A673 (cell line): ENCODE measurements at regions not wholly inside any gene's neighbourhood (a gene's known extent, or its start where the extent isn't known, plus 50 kb on each side); places are given as distances from the start of the nearest gene placed in this dataset.

ENCODE experiments used
- EZH2 ChIP-seq: fragments of 200-600 bp; sonication (generic); IDR thresholded peaks from 2 replicates; pipeline ENCODE4 v1.6.1; 2017; ENCODE audit warnings: borderline replicate concordance, low read depth, mild to moderate bottlenecking, mixed read lengths, antibody characterized with exemption, low read length; ENCODE audit not compliant: poor library complexity, severe bottlenecking
- TF ChIP-seq, protein P1 (sequence below): fragments of 300-800, 200-600 bp; sonication (generic); conservative IDR thresholded peaks from 2 replicates; pipeline ENCODE4 v1.5.1; 2017; ENCODE audit warnings: low read depth, mild to moderate bottlenecking, antibody characterized with exemption, low read length, moderate library complexity, mixed read lengths

DNA sequence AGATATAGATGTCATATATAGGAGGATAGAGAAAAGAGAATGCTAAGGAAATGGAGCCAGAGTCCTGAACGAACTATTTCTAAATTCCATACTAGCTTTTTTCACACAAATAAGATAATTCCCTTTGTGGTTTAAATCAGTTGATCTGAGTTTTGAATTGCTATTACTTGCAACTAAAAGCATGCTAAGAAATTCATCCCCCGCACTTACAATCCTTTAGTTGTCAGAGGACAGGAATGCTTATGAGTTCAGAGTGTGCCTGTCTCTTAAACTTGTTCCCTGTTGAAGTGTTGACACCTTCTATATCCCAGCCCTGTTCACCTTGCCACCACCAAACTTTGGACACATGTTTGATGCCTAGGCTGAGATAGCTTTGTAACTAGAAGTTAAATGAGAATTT lies 406.2 kb downstream of the METTL15 start:
- no peak for TF ChIP-seq EZH2
- TF ChIP-seq, protein P1, sequence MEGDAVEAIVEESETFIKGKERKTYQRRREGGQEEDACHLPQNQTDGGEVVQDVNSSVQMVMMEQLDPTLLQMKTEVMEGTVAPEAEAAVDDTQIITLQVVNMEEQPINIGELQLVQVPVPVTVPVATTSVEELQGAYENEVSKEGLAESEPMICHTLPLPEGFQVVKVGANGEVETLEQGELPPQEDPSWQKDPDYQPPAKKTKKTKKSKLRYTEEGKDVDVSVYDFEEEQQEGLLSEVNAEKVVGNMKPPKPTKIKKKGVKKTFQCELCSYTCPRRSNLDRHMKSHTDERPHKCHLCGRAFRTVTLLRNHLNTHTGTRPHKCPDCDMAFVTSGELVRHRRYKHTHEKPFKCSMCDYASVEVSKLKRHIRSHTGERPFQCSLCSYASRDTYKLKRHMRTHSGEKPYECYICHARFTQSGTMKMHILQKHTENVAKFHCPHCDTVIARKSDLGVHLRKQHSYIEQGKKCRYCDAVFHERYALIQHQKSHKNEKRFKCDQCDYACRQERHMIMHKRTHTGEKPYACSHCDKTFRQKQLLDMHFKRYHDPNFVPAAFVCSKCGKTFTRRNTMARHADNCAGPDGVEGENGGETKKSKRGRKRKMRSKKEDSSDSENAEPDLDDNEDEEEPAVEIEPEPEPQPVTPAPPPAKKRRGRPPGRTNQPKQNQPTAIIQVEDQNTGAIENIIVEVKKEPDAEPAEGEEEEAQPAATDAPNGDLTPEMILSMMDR: no peak
